T47D (cell line): ENCODE measurements at regions not wholly inside any gene's neighbourhood (a gene's known extent, or its start where the extent isn't known, plus 50 kb on each side); places are given as distances from the start of the nearest gene placed in this dataset.
"Not testable (repeated sequence)": the region's sequence is repeated elsewhere in the genome, so short reads cannot be mapped to it uniquely, and the experiment has no call there.

Source experiments
- DNase-seq, 2 experiments: peaks; one replicate each; pipeline versions ENCODE4 v3.0.0 to v3.0.0-alpha.2; 2011 to 2012; ENCODE audit warnings: low read depth in 1 of 2, low spot score in 1 of 2
- JUND ChIP-seq: IDR thresholded peaks from 2 replicates; pipeline ENCODE4 v1.6.1; 2012; ENCODE audit warnings: low read depth
- in situ Hi-C: cut with HindIII; loops from 2 replicates; pipeline ENCODE4 v1.10.0; 2016; ENCODE audit warnings: low sequenced_read_pairs, low pct_unique_long_range_greater_than_20kb

DNA sequence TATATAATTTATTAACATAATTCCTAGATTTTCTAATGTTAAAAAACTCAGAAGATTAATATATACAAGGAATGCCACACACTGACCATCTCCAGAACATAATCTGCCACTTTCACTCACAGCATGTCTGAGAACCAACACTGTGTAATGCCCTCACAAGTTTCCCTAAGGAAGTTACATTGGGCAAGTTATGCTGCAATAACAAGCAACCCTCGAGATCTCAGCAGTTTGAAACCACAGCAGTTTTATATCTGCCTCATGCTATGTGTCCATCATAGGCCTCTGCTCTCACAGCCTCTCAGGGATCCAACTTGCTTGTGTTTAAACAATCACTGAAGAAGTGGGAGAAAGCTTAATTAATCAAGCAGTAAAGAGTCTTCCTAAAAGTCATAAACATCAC is 250.0 kb upstream of the SLC7A11 start:
- DNase-seq = no peak
- in situ Hi-C loops = no loop called here
- TF ChIP-seq JUND = no peak

DNA sequence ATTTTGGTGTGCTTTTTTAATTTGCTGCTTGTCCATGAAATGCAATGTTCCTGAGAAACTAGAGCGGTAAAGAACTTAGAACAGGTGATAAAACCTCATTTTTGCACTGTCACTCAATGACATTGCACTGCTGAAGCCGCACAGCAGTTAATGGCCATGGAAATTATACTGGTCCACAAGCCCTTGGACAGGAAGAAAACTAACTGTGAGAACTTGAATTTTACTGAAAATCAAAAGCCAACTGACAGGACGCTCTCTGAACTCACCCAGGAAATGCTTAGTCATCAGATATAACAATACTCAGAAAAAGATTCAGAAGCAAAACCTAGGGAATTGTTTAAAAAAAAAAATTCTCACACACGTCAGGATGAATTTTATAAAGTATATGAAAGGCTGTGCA is 246.4 kb upstream of the SLC7A11 start:
- no peak for DNase-seq
- no peak for TF ChIP-seq JUND
- in situ Hi-C loops = no loop called here

DNA sequence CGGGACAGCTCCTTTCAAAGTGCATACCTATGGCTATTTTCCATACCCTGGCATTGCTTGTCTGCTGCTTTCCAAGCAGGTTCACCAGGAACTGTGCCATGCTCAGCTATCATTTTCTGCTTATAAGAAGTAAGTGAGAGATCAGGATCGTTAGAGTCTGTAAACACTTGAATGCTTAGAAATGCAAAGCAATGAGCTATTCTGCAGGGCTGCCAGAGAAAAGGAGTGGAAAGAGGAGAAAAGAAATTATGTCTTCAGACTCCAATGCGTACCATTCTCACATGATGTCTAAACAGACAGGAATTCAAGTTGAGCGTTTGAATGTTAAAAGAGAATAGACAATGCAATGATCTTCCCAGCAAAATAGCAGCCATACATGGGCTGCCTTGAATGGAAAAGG is 245.5 kb upstream of the SLC7A11 start:
- DNase-seq = no peak
- TF ChIP-seq JUND = no peak
- in situ Hi-C loops = no loop called here

DNA sequence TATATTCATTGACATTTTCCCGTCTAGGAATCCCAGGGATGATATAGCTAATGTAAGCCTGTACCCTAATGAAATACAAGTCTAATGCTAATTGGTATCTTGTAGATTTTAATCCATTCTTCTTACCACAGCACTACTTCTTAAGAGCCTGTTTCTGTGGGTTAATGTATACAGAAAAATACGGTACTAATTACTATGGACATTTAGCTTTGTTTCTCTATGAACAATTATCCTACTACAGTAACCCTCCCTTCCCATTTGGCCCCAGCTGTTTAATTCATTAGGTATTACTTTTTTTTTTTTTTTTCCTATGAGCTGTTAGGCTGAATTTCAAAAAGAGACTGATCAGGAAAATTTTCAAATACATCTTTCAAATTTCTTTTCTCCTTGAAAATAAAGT is 245.1 kb upstream of the SLC7A11 start:
- in situ Hi-C loops = no loop called here
- TF ChIP-seq JUND = no peak
- no peak for DNase-seq

DNA sequence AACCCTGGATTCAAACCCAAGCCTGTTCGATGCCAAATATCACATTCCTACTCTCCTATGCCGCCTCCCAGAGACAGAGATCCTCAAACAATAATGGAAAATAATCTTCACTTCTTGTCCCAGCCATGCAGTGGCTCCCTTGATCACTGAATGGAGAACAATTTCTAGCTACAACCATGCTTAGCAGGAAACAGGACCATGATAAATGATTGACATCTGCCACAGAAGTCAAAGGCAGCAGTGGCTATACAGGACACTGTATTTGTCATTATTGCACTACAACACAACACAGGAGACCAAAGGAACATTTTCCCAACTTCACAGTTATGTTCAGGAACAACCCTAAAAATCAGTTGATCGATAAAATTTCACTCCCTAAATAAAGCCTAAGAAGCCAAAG is 243.3 kb upstream of the SLC7A11 start:
- no peak for TF ChIP-seq JUND
- in situ Hi-C loops = no loop called here
- no peak for DNase-seq

DNA sequence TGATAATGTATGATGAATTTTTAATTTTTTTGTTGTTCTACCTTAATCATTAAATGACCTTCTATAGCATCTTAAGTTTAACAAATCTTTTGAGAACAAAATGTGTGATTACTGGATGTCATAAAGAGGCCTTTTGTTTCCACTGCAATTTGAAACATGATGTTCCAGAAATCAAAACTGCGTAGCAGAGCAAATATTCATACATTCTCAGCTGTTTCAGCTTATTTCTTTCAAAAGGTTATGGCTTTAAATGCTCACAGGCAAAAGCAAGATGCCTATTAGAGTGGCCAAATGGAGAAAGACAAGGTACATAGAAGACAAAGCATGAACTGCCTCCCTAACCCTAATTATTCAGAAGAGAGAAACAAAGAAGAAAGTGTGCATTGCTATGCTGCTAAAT is 233.0 kb upstream of the SLC7A11 start:
- no peak for TF ChIP-seq JUND
- in situ Hi-C loops = no loop called here
- DNase-seq = no peak

DNA sequence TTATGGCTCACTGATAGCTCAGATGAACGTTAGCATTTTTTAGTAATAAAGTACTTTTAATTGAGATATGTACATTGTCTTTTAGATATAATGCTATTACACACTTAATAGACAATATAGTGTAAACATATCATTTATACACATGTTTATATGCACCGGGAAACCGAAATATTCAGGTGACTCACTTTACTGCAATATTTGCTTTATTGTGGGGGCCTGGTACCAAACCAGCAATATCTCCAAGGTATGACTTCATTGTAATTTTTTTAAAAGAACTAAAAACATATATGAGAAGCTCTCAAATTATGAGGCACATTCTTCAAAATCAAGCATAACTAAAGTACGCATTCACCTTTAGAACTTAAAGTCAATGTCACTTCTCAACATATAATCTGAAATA is 231.2 kb upstream of the SLC7A11 start:
- no peak for DNase-seq
- TF ChIP-seq JUND = no peak
- in situ Hi-C loops = no loop called here

DNA sequence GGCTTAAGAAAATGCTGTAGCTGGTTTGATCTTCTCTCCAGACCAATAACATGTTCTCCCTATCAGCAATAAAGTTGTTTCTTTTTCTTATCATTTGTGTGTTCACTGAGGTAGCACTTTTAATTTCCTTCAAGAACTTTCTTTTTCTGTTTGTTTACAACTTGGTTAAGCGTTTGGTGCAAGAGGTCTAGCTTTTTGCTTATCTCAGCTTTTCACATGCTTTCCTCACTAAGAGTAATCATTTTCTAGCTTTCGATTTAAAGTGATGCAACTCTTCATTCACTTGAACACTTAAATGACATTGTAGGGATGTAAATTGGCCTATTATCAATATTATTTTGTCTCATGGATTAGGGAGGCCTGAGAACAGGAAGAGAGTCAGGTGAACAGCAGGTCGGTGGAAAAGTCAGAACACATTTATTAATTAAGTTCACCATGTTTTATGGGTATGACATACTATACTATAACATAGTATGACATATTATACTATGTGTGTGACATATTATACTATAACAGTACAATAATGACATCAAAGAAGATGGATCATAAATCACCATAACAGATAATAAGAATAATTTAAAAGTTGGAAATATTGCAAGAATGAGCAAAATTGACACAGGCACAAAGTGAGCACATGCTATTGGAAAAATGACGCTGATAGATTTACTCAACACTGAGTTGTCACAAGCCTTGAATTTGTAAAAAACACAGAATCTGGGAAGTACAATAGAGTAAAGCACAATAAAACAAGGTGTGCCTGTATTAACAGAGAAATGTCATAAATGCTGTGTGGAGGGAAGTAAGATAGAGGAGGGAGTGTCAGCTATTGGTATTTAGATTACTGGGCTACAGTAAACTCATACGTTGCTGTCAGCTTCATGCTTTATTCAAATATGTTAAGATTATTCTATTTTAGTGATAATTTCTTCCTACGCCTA is 218.6 kb upstream of the SLC7A11 start:
- DNase-seq = no peak
- TF ChIP-seq JUND = no peak
- in situ Hi-C loops = no loop called here

DNA sequence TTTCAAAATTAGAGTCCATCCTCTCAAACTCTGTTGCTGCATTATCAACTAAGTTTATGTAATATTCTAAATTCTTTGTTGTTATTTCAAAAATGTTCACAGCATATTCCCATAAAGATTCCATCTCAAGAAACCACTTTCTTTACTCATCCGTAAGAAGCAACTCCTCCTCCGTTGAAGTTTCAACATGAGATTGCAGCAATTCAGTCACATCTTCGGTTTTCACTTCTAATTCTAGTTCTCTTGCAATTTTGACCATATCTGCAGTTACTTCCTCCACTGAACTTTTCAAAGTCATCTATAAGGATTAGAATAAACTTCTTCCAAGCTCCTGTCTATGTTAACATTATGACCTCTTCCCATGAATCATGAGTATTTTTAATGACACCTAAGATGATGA is 216.6 kb upstream of the SLC7A11 start:
- in situ Hi-C loops = no loop called here
- no peak for DNase-seq
- TF ChIP-seq JUND = no peak

DNA sequence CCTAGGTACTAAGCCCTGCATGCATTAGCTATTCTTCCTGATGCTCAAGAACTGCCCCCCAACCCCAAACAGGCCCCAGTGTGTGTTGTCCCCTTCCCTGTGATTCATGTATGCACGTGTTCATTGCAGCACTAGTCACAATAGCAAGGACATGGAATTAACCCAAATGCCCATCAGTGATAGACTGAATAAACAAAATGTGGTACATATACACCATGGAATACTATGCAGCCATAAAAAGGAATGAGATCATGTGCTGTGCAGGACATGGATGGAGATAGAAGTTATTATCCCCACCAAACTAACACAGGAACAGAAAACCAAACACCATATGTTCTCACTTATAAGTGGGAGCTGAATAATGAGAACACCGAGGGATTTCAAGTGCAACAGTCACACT is 214.2 kb upstream of the SLC7A11 start:
- in situ Hi-C loops = not testable (repeated sequence)

DNA sequence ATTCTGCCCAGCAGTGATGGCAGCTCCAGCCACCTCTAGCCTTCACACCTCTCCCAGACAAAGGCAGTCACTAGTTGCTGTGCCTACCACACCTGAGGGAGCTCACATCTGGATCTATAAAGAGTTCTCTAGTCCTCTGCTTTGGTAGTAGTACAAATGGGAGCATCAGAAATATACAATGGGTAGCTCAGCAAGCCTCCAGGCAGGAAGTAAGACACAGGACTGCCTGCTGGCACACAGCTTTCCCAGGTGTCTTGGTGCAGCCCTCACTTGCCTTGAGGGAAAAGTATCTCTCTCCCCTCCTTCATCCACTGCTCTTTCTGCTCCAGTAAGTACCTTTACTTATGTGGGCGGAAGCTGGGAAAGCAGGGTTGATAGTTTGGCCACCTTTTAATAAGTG is 212.9 kb upstream of the SLC7A11 start:
- no peak for DNase-seq
- no peak for TF ChIP-seq JUND
- in situ Hi-C loops = no loop called here

More for the DNA sequence above, 214.2 kb upstream of the SLC7A11 start:
- not testable (repeated sequence) for DNase-seq

DNA sequence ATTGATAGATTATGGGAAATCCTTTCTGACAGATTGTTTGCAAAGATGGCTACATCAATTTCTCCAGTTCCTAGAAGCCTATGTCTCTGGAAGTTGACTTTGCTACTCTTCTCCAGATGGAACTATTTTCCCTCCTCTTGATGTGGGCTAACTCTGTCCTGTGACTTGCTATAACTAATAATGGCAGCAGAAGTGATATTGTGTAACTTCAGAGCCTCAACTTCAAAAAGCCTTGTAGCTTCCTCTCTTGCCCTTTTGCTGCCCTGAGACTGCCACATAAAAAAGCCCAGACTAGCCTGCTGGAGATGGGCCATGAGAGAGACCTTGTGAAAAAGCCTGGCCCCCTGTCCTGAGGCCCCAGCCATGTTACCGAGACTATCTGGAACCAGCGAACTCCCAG is 210.7 kb upstream of the SLC7A11 start:
- in situ Hi-C loops = no loop called here
- no peak for DNase-seq
- no peak for TF ChIP-seq JUND

DNA sequence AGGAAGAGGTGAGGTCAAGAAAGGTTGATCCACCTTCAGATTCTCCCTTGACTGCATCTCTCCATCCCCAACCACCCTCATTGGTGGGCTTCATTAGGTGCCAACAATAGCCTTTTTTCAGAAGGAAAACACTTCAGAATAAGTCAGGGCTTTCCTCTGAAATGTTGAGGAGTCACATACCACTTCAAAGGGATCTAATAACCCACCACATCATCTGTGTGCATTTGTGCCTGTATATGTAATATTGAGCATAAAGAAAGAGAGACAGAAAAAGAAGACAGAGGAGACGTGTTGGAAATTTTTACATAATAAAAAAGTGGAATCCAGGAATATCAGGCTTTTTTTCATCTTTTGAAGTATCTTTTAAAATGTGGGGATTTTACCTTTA is 209.1 kb upstream of the SLC7A11 start:
- no peak for TF ChIP-seq JUND
- in situ Hi-C loops = no loop called here
- DNase-seq = no peak
